ENCODE measurements at regions not wholly inside any gene's neighbourhood (a gene's known extent, or its start where the extent isn't known, plus 50 kb on each side); places are given as distances from the start of the nearest gene placed in this dataset.
"Not testable (repeated sequence)": the region's sequence is repeated elsewhere in the genome, so short reads cannot be mapped to it uniquely, and the experiment has no call there.

- Histone ChIP-seq H3K9me2 (replicated peaks; ENCODE audit: low read length) (no peaks in the 10 kb centered on the region), H3K4me2 (ENCODE audit: low read length) (no peak overlapping the region), H3K4me1 (ENCODE audit: insufficient read depth, low read length) (no peaks in the 10 kb centered on the region), H3K27me3 (ENCODE audit: low read length) (no peaks in the 10 kb centered on the region), H3K79me2 (ENCODE audit: low read length) (no peaks in the 10 kb centered on the region), H4K20me1 (ENCODE audit: low read length) (no peaks in the 10 kb centered on the region), H3K9me3 (ENCODE audit: low read length) (no peaks in the 10 kb centered on the region), H3F3A (ENCODE audit: low read length, unreplicated experiment) (no peaks in the 10 kb centered on the region), H3K9ac (ENCODE audit: low read length) (no peak overlapping the region), H3K27ac (ENCODE audit: low read length) (no peak overlapping the region), H3K4me3 (ENCODE audit: low read length) (no peak overlapping the region), H2AFZ (ENCODE audit: low read length) (no peak overlapping the region), H3K36me3 (ENCODE audit: low read depth, low read length) (no peaks in the 10 kb centered on the region)
- ChIA-PET CTCF (no interaction called here), POLR2A (ENCODE audit: unreplicated experiment) (no interaction called here)
- intact Hi-C loops (cut with micrococcal nuclease): no loop called here
- ATAC-seq: no peak
- no TSS peak for BruUV-seq (replicated peaks)
- TF ChIP-seq EZH2 (IDR thresholded peaks at IDR 0.05; ENCODE audit: low read length, unreplicated experiment) (no peak), EZH2phosphoT487 (IDR thresholded peaks at IDR 0.05; ENCODE audit: borderline replicate concordance, low read length) (no peak), CTCF (conservative IDR thresholded peaks at IDR 0.05; ENCODE audit: low read depth, low read length) (no peak)
- DNase-seq: no peak
Measured at GRCh38 chr2:195238826-195239225, 418.2 kb upstream of the SLC39A10 start.

GRCh38 chr2:195238379-195238778 is 418.6 kb upstream of the SLC39A10 start:
- no peak overlapping the region for H3K4me3 ChIP-seq (ENCODE audit: low read length)
- BruUV-seq (replicated peaks): no TSS peak
- POLR2A ChIA-PET (ENCODE audit: unreplicated experiment): no interaction called here
- DNase-seq (no peak), ATAC-seq (no peak)
- no peaks in the 10 kb centered on the region for H3K79me2 ChIP-seq (ENCODE audit: low read length)
- no peak for TF ChIP-seq CTCF (conservative IDR thresholded peaks at IDR 0.05; ENCODE audit: low read depth, low read length)
- no peak for TF ChIP-seq EZH2 (IDR thresholded peaks at IDR 0.05; ENCODE audit: low read length, unreplicated experiment)
- no peak for TF ChIP-seq EZH2phosphoT487 (IDR thresholded peaks at IDR 0.05; ENCODE audit: borderline replicate concordance, low read length)
- H3F3A ChIP-seq (ENCODE audit: low read length, unreplicated experiment): no peaks in the 10 kb centered on the region
- H3K27me3 ChIP-seq (ENCODE audit: low read length): no peaks in the 10 kb centered on the region
- intact Hi-C loops (cut with micrococcal nuclease): no loop called here
- H2AFZ ChIP-seq (ENCODE audit: low read length): no peak overlapping the region
- CTCF ChIA-PET: no interaction called here
- H3K4me2 ChIP-seq (ENCODE audit: low read length): no peak overlapping the region
- H3K9me2 ChIP-seq (replicated peaks; ENCODE audit: low read length): no peaks in the 10 kb centered on the region
- H3K9ac ChIP-seq (ENCODE audit: low read length): no peak overlapping the region
- no peak overlapping the region for H3K27ac ChIP-seq (ENCODE audit: low read length)
- no peaks in the 10 kb centered on the region for H4K20me1 ChIP-seq (ENCODE audit: low read length)
- no peaks in the 10 kb centered on the region for H3K36me3 ChIP-seq (ENCODE audit: low read depth, low read length)
- no peaks in the 10 kb centered on the region for H3K9me3 ChIP-seq (ENCODE audit: low read length)
- H3K4me1 ChIP-seq (ENCODE audit: insufficient read depth, low read length): no peaks in the 10 kb centered on the region

GRCh38 chr2:195228547-195228946 is 428.5 kb upstream of the SLC39A10 start:
- H3F3A ChIP-seq (ENCODE audit: low read length, unreplicated experiment); H3K4me1 ChIP-seq (ENCODE audit: insufficient read depth, low read length); H3K9me3 ChIP-seq (ENCODE audit: low read length); POLR2A ChIA-PET (ENCODE audit: unreplicated experiment); H3K27me3 ChIP-seq (ENCODE audit: low read length); H3K79me2 ChIP-seq (ENCODE audit: low read length); H2AFZ ChIP-seq (ENCODE audit: low read length); BruUV-seq (replicated peaks); ATAC-seq; H3K9me2 ChIP-seq (replicated peaks; ENCODE audit: low read length); CTCF ChIA-PET; H3K9ac ChIP-seq (ENCODE audit: low read length); H3K27ac ChIP-seq (ENCODE audit: low read length); intact Hi-C loops (cut with micrococcal nuclease); H3K36me3 ChIP-seq (ENCODE audit: low read depth, low read length); H3K4me2 ChIP-seq (ENCODE audit: low read length); H3K4me3 ChIP-seq (ENCODE audit: low read length); DNase-seq; H4K20me1 ChIP-seq (ENCODE audit: low read length): not testable (repeated sequence)
